K562 (cell line): ENCODE measurements at regions not wholly inside any gene's neighbourhood (a gene's known extent, or its start where the extent isn't known, plus 50 kb on each side); places are given as distances from the start of the nearest gene placed in this dataset.

Experiments
- ATAC-seq: fragments of 200-7000 bp; cut with Tn5 transposase; 3 replicates; pipeline ENCODE4 v1.9.1; 2020; ENCODE audit warnings: moderate library complexity
- BruUV-seq: library from RNA; stranded (reverse); fragments of 400-500 nt; replicated peaks from 2 replicates; lab custom pipeline; 2021; lab: Mats Ljungman, UMichigan
- CTCF ChIA-PET: fragments of 300-600 bp; formaldehyde crosslinking; extraction: SDS; loops from one replicate; lab custom pipeline; 2021; ENCODE audit warnings: low intra/inter-chr PET ratio; lab: Yijun Ruan, JAX
- POLR2A ChIA-PET: fragments of 300-600, 350-650 bp; sonication (Branson Sonifier 250); formaldehyde crosslinking; extraction: SDS; loops from one replicate; lab custom pipeline; 2021; ENCODE audit warnings: antibody characterized with exemption, inconsistent platforms; lab: Yijun Ruan, JAX
- DNase-seq, 4 experiments: peaks; one replicate each; pipeline versions ENCODE4 v3.0.0 to v3.0.0-alpha.2; 2011 to 2018; ENCODE audit warnings: low spot score in 3 of 4, mixed read lengths in 3 of 4; ENCODE audit errors: extremely low read depth in 1 of 4
- FAIRE-seq: peaks from 2 replicates; lab custom pipeline; 2011; peaks lifted over from hg19 to GRCh38; lab: Jason Lieb, UNC
- H2AFZ ChIP-seq: 2 replicates; pipeline ENCODE4 v1.6.0; 2011; ENCODE audit warnings: low read depth, low read length, control low read depth, inconsistent platforms
- H3K27ac ChIP-seq: fragments of 200-600 bp; 3 replicates; pipeline ENCODE4 v1.8.0; 2011; ENCODE audit warnings: low read depth, mild to moderate bottlenecking, control low read depth, inconsistent platforms, low read length, moderate library complexity, mixed read lengths; ENCODE audit errors: extremely low read depth
- H3K27me3 ChIP-seq, 2 experiments: fragments of 300-600 bp in 1 of 2; 2 replicates in 1 of 2; 3 replicates in 1 of 2; pipeline versions ENCODE4 v1.6.0 to v1.8.0; 2011; ENCODE audit warnings: inconsistent platforms in 2 of 2, low read length in 2 of 2, mild to moderate bottlenecking in 1 of 2, mixed read lengths in 1 of 2, moderate library complexity in 1 of 2; ENCODE audit not compliant: control insufficient read depth in 2 of 2, insufficient read depth in 2 of 2
- H3K36me3 ChIP-seq: fragments of 300-600 bp; 3 replicates; pipeline ENCODE4 v1.8.0; 2011; ENCODE audit warnings: mild to moderate bottlenecking, low read length, inconsistent platforms; ENCODE audit not compliant: control insufficient read depth, insufficient read depth
- H3K4me1 ChIP-seq, 2 experiments: fragments of 200-600 bp in 1 of 2; replicated peaks in 1 of 2; 2 replicates in 1 of 2; 3 replicates in 1 of 2; pipeline versions ENCODE4 v1.5.1 to v1.8.0; 2011; ENCODE audit warnings: inconsistent platforms in 2 of 2, low read length in 2 of 2, mild to moderate bottlenecking in 1 of 2, mixed read lengths in 1 of 2, moderate library complexity in 1 of 2; ENCODE audit not compliant: control insufficient read depth in 2 of 2, insufficient read depth in 2 of 2
- H3K4me2 ChIP-seq: 2 replicates; pipeline ENCODE4 v1.6.1; 2011; ENCODE audit warnings: low read length, control low read depth, inconsistent platforms, mixed read lengths; ENCODE audit not compliant: insufficient read depth
- H3K4me3 ChIP-seq: fragments of 200-600 bp; sonication (generic), shearing (Covaris generic); 2 replicates; pipeline ENCODE4 v1.5.1; 2016; ENCODE audit warnings: control low read depth, inconsistent platforms
- H3K79me2 ChIP-seq: fragments of 200-600 bp; 3 replicates; pipeline ENCODE4 v1.8.0; 2011; ENCODE audit warnings: low read length, inconsistent platforms; ENCODE audit not compliant: control insufficient read depth, insufficient read depth
- H3K9ac ChIP-seq, 2 experiments: 2 replicates each; pipeline versions ENCODE4 v1.6.0 to v1.6.1; 2011; ENCODE audit warnings: low read depth in 2 of 2, low read length in 2 of 2, control low read depth in 1 of 2, inconsistent platforms in 1 of 2, mild to moderate bottlenecking in 1 of 2, mixed read lengths in 1 of 2; ENCODE audit not compliant: insufficient read depth in 1 of 2
- H3K9me1 ChIP-seq: one replicate; pipeline ENCODE4 v1.6.0; 2011; ENCODE audit warnings: inconsistent platforms, mild to moderate bottlenecking, low read length, moderate library complexity; ENCODE audit not compliant: control insufficient read depth, insufficient read depth
- H3K9me3 ChIP-seq: replicated peaks from 2 replicates; pipeline ENCODE4 v1.5.1; 2011; ENCODE audit warnings: low read depth, low read length, inconsistent platforms; ENCODE audit not compliant: control insufficient read depth, insufficient read depth
- H4K20me1 ChIP-seq: replicated peaks from 2 replicates; pipeline ENCODE4 v1.6.1; 2011; ENCODE audit warnings: low read length, inconsistent platforms, mixed read lengths; ENCODE audit not compliant: control insufficient read depth, insufficient read depth
- FUS ChIP-seq: fragments of 200-400 bp; formaldehyde crosslinking; optimal IDR thresholded peaks from 2 replicates; pipeline ENCODE3; 2017; ENCODE audit warnings: low read depth, low read length
- SMAD3 ChIP-seq: fragments of 450-650 bp; formaldehyde crosslinking; conservative IDR thresholded peaks from 2 replicates; pipeline ENCODE4 v1.4.0; 2020; ENCODE audit warnings: mild to moderate bottlenecking
- WGBS: fragments of 100-300 bp; shearing (Covaris generic); methylation state at CpG from one replicate; pipeline ENCODE4 v1.1.6; 2016; ENCODE audit warnings: low coverage, mixed read lengths; ENCODE audit not compliant: insufficient coverage; ENCODE audit errors: missing lambda C conversion rate; 5-methylcytosine and 5-hydroxymethylcytosine counted together
- in situ Hi-C: fragments of 300-500 bp; cut with MboI; formaldehyde crosslinking; loops from 4 replicates; pipeline ENCODE4 v1.15.0; 2018; ENCODE audit warnings: inconsistent platforms, mixed read lengths
- intact Hi-C: fragments of 100-400 bp; cut with micrococcal nuclease; formaldehyde crosslinking; loops from 2 replicates; pipeline ENCODE4 v1.14.2; 2022
- TF ChIP-seq, protein P1 (sequence below): fragments of 250-450 bp; sonication (Bioruptor Pico); IDR thresholded peaks from 2 replicates; pipeline ENCODE4 v1.6.1; 2021; ENCODE audit warnings: mild to moderate bottlenecking

- FAIRE-seq (no peak), ATAC-seq (no peak), DNase-seq (no peak)
- Histone ChIP-seq H3K4me1 (no peaks in the 10 kb centered on the region), H3K27me3 (peaks cover 6% of the 10 kb centered on the region in 2 experiments; a peak in 2 of 5 replicates), H3K4me3 (no peak overlapping the region), H3K36me3 (no peaks in the 10 kb centered on the region), H3K27ac (no peak overlapping the region), H3K9me1 (no peaks in the 10 kb centered on the region), H3K79me2 (no peaks in the 10 kb centered on the region), H3K9ac (no peak overlapping the region), H2AFZ (no peak overlapping the region), H3K4me2 (no peak overlapping the region), H3K9me3 (no peaks in the 10 kb centered on the region), H4K20me1 (no peaks in the 10 kb centered on the region)
- intact Hi-C loops, result no loop called here
- BruUV-seq, result no TSS peak
- POLR2A ChIA-PET, result interaction anchor here (1.9 kb wide), 1 partner anchor 10 kb away, joined by 7 read pairs; no protein-coding TSS in a partner anchor
- no peak for TF ChIP-seq SMAD3 (CRISPR knock-in tag)
- no peak for TF ChIP-seq FUS
- CTCF ChIA-PET, result no interaction called here
- in situ Hi-C loops, result no loop called here
- WGBS, result 2% methylated on average over 7 of the region's 7 CpGs
These were observed 505.0 kb upstream of the THBS1 start for GRCh38 chr15:39075756-39076341.

- CTCF ChIA-PET, result no interaction called here
- no TSS peak for BruUV-seq
- Histone ChIP-seq H3K4me1 (no peaks in the 10 kb centered on the region), H4K20me1 (no peaks in the 10 kb centered on the region), H3K9me3 (no peaks in the 10 kb centered on the region), H3K36me3 (no peaks in the 10 kb centered on the region), H3K9ac (no peak overlapping the region), H3K9me1 (no peaks in the 10 kb centered on the region)
- intact Hi-C loops, result no loop called here
- DNase-seq (no peak), ATAC-seq (no peak)
- TF ChIP-seq, protein P1, sequence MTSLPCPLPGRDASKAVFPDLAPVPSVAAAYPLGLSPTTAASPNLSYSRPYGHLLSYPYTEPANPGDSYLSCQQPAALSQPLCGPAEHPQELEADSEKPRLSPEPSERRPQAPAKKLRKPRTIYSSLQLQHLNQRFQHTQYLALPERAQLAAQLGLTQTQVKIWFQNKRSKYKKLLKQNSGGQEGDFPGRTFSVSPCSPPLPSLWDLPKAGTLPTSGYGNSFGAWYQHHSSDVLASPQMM, result no peak
- TF ChIP-seq, all 486 proteins: peak for 0
- no peaks in the 10 kb centered on the region for H3K79me2 ChIP-seq
- POLR2A ChIA-PET, result no interaction called here
- H3K4me2 ChIP-seq, result no peak overlapping the region
- in situ Hi-C loops, result no loop called here
- H3K4me3 ChIP-seq, result no peak overlapping the region
- 0% methylated on average over 3 of the region's 3 CpGs for WGBS
- no peak overlapping the region for H3K27ac ChIP-seq
- no peak for FAIRE-seq
- H3K27me3 ChIP-seq, result peaks cover 6% of the 10 kb centered on the region in 2 experiments; a peak in 2 of 5 replicates
- H2AFZ ChIP-seq, result no peak overlapping the region
These were observed 502.9 kb upstream of the THBS1 start for GRCh38 chr15:39078026-39078425.
